ENCODE measurements at regions not wholly inside any gene's neighbourhood (a gene's known extent, or its start where the extent isn't known, plus 50 kb on each side); places are given as distances from the start of the nearest gene placed in this dataset.
A peak's percentile ranks its signal among the peaks of the same experiment; 100 is the strongest.

DNA sequence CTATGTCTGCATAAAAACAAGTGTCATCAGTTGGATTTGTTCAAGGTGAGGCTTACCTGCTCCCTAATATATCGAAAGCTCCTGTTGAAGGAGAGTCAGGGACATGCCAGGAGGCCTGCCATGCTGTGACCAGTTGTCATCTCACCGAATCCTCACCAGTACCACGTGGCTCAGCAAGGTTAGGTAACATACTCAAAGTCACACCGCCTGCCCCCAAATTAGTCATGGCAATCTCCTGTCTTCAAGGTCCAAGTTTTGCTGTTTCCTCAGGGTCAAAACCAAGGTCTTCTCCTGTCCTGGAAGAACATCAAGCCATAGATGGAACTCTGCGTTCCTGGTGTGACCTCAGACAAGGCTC lies 67.8 kb downstream of the IGLL1 start:
- ATAC-seq, result no peak
- CTCF ChIA-PET, result no interaction called here
- no peak for FAIRE-seq
- Histone ChIP-seq H3K27ac (no peak overlapping the region), H3K4me2 (no peak overlapping the region), H3K4me1 (peaks cover under 1% of the 10 kb centered on the region; the same call in 1 of the 3 replicates), H3K9me3 (no peaks in the 10 kb centered on the region), H3K4me3 (no peak overlapping the region)
- no peak for TF ChIP-seq POLR2AphosphoS2 (conservative IDR thresholded peaks at IDR 0.05; ENCODE audit: low read length)
- no peak for TF ChIP-seq SMC3 (IDR thresholded peaks at IDR 0.05)
- no peak for TF ChIP-seq HOXB13 (CRISPR knock-in tag; IDR thresholded peaks at IDR 0.05; ENCODE audit: low read depth)
- TF ChIP-seq RNF2 (IDR thresholded peaks at IDR 0.05; ENCODE audit: borderline replicate concordance, low read depth), result no peak
- no peak for TF ChIP-seq FOSL2 (IDR thresholded peaks at IDR 0.05)
- no peak for TF ChIP-seq FOSL2 (CRISPR knock-in tag; IDR thresholded peaks at IDR 0.05)
- TF ChIP-seq TP53 (CRISPR knock-in tag; IDR thresholded peaks at IDR 0.05), result no peak
- no peak for TF ChIP-seq SREBF2 (IDR thresholded peaks at IDR 0.05)
- TF ChIP-seq RAD21 (conservative IDR thresholded peaks at IDR 0.05 in 1 of 2, IDR thresholded peaks at IDR 0.05 in 1 of 2), result no peak
- no peak for TF ChIP-seq ESRRA (IDR thresholded peaks at IDR 0.05; ENCODE audit: borderline replicate concordance, low read length)
- TF ChIP-seq ZNF302 (CRISPR knock-in tag; IDR thresholded peaks at IDR 0.05), result no peak
- TF ChIP-seq, protein P1, sequence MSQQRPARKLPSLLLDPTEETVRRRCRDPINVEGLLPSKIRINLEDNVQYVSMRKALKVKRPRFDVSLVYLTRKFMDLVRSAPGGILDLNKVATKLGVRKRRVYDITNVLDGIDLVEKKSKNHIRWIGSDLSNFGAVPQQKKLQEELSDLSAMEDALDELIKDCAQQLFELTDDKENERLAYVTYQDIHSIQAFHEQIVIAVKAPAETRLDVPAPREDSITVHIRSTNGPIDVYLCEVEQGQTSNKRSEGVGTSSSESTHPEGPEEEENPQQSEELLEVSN (IDR thresholded peaks at IDR 0.05; ENCODE audit: borderline replicate concordance, low read depth), result no peak
- 82% methylated on average over 5 of the region's 5 CpGs for WGBS (ENCODE audit: missing lambda C conversion rate)
- POLR2A ChIA-PET, result no interaction called here
- DNase-seq (ENCODE audit: low read depth in 1 of 2, low spot score in 1 of 2), result no peak

DNA sequence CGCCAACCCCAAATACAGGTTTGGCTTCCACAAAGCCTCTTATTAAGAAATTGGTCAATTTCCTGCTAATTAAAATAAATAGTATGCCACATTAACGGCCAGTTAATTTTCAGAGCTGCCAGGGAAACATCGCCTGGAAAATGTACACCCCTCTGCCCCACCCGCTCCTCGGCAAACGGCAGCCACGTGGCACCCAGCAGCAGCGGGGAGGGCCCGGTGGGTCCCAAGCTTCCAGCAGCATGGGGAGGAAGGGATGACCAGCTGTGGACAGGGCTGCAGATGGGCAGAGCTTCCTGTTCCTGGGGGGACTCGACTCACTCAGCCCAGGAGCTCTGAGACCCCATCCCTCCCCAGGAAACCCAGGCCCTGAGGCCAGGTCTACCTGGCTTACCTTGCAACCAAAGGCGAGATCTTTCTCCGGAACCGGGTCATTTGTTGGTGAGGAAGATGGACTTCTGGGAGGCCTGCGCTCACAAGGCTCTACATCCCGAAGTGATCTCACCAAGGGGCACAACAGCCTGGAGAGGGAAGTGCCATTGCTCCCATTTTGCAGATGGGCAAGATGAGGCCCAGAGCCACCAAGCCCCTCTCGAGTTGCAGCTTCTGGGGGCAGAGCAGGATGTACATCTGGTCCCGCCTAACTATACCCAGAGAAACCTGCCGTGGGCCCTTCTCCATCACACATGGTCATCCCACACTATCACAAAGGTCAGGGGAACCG lies 68.3 kb downstream of the IGLL1 start:
- TF ChIP-seq FOXS1 (CRISPR knock-in tag; IDR thresholded peaks at IDR 0.05), result no peak
- H3K4me1 ChIP-seq, result no peaks in the 10 kb centered on the region
- H3K4me2 ChIP-seq, result no peak overlapping the region
- DNase-seq (ENCODE audit: low read depth in 1 of 2, low spot score in 1 of 2) (no peak), ATAC-seq (no peak), FAIRE-seq (no peak)
- 62% methylated on average over 13 of the region's 19 CpGs for WGBS (ENCODE audit: missing lambda C conversion rate)
- no peaks in the 10 kb centered on the region for H3K9me3 ChIP-seq
- H3K4me3 ChIP-seq, result no peak overlapping the region
- ChIA-PET POLR2A (no interaction called here), CTCF (no interaction called here)
- no peak overlapping the region for H3K27ac ChIP-seq

DNA sequence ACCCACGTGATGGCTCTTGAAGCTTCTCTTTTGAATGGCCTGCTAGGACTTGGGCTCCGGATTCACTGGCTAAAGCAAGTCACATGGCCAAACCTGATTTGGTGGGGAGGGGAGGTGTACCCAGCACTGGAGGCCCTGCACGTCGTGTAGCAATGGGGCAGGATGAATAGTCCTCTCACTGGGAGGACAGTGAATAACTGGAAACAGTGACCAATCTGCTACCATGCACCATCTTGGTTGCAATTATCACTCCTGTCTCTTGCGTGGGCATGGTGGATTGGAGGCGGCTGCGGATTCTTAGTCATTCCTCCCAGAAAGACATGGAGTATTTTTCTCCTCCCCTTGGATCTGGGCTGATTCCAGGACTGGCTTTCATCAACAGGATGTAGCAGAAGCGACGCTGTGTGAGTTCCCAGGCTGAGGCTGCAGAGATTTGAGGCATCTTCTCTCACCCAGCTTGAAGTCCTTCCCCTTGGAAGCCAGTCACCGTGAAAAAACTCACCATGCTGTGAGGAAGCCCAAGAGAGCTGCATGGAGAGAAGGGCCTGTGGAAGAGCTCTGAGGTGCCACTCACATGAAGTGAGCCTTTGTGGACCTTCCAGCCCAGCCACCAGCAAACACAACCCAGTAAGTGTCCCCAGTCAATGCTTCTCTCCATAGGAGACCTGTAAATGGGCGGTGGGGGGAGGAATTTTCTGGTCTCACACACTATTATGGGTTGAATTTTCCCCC lies 70.4 kb downstream of the IGLL1 start:
- FAIRE-seq, result no peak
- H3K4me3 ChIP-seq, result no peak overlapping the region
- TF ChIP-seq FOXS1 (CRISPR knock-in tag; IDR thresholded peaks at IDR 0.05), result no peak
- TF ChIP-seq POLR2A (IDR thresholded peaks at IDR 0.05; ENCODE audit: low read length), result no peak
- no peak for TF ChIP-seq RARB (CRISPR knock-in tag; IDR thresholded peaks at IDR 0.05)
- TF ChIP-seq CBX2 (IDR thresholded peaks at IDR 0.05; ENCODE audit: borderline replicate concordance, low read depth), result no peak
- no peak for TF ChIP-seq EHF (CRISPR knock-in tag; IDR thresholded peaks at IDR 0.05)
- TF ChIP-seq CHD4 (IDR thresholded peaks at IDR 0.05; ENCODE audit: borderline replicate concordance), result no peak
- no peak for TF ChIP-seq ZNF302 (CRISPR knock-in tag; IDR thresholded peaks at IDR 0.05)
- TF ChIP-seq JUNB (IDR thresholded peaks at IDR 0.05), result no peak
- no peak for TF ChIP-seq TP53 (CRISPR knock-in tag; IDR thresholded peaks at IDR 0.05)
- TF ChIP-seq NR3C1 (IDR thresholded peaks at IDR 0.05), result no peak
- TF ChIP-seq ZSCAN20 (CRISPR knock-in tag; IDR thresholded peaks at IDR 0.05), result no peak
- TF ChIP-seq, protein P2, sequence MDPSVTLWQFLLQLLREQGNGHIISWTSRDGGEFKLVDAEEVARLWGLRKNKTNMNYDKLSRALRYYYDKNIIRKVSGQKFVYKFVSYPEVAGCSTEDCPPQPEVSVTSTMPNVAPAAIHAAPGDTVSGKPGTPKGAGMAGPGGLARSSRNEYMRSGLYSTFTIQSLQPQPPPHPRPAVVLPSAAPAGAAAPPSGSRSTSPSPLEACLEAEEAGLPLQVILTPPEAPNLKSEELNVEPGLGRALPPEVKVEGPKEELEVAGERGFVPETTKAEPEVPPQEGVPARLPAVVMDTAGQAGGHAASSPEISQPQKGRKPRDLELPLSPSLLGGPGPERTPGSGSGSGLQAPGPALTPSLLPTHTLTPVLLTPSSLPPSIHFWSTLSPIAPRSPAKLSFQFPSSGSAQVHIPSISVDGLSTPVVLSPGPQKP (IDR thresholded peaks at IDR 0.05; ENCODE audit: low read depth, low read length), result no peak
- no peak for TF ChIP-seq MAZ (IDR thresholded peaks at IDR 0.05; ENCODE audit: borderline replicate concordance, low read depth, low read length)
- ChIA-PET CTCF (no interaction called here), POLR2A (no interaction called here)
- ATAC-seq, result no peak
- H3K27ac ChIP-seq, result peak overlapping the region in 1 of 2 experiments; percentile 9; a peak in 1 of 6 replicates
- WGBS (ENCODE audit: missing lambda C conversion rate), result 92% methylated on average over 10 of the region's 11 CpGs
- H3K4me2 ChIP-seq, result no peak overlapping the region
- H3K4me1 ChIP-seq, result no peaks in the 10 kb centered on the region
- no peak for DNase-seq (ENCODE audit: low read depth in 1 of 2, low spot score in 1 of 2)
- no peaks in the 10 kb centered on the region for H3K9me3 ChIP-seq

Measured in A549 (cell line).